Activated CD4-positive, alpha-beta T cell treated with anti-CD3 and anti-CD28 coated beads for 4 hours (primary cell): ENCODE measurements at regions not wholly inside any gene's neighbourhood (a gene's known extent, or its start where the extent isn't known, plus 50 kb on each side); places are given as distances from the start of the nearest gene placed in this dataset.

Source experiments
- DNase-seq, 2 donors: peaks; one replicate each; pipeline ENCODE4 v3.0.0-alpha.2; 2020

DNA sequence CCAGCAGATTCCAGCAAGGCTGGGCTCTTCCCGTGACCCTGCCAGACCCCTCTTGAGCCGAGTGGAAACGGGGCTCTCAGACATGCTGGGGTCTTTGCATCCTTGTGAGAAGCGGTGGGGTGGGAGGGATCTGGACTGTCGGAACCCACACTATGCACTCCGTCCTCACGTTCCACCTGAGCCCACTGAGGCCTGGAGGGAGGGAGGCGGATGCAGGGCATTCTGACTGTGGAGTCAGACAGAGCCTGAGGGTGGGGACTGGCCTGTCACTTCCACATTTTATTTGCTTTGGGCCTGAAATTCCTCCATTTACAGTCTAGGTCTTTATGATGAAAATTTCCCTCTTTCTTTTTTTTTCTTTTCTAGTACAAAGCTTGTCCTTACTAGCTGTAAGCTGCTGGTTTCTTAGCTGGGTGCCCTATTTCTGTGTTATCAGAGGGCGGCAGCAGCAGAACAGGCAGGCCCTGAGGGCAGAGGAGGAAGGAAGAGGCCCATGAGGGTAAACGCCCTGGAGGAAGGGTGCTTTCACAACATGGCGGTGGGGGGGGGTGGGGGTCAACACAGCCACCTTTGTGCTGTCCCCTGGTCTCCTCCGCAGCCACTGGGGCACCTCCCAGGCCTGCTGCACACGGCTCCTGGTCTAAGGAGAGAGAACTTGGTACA lies 373.5 kb upstream of the MYT1L start:
- no peak for DNase-seq

DNA sequence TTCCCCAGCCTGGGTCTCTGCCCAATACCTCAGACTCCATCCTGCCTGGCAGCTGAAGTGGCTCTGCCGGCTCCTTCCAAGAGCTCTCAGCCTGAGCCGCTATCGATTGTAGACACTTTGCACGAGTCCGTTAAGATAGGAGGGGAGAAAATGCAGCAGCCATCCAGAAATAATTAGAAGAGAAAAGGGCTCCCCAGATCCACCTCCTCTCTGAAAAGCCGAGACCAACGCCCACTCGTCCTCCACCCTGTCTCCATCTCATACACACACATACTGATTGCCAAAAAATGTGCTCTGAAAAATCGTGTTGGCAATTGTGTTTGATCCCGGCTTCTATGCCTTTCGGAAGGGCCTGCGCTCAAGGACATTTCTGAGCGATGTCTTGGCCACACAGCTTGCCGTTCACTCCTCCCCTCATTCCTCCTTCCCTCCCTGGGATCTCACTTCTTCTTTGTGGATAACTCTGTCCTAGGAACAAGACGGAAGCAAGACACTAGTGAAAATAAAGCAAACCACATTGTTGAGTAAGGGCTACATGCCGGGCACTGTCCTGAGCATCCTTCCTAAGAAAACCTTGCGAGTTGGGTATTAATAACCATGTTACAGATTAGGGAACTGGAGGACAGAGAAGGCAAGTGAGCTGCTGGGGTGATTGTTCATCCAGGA lies 372.8 kb upstream of the MYT1L start:
- no peak for DNase-seq

DNA sequence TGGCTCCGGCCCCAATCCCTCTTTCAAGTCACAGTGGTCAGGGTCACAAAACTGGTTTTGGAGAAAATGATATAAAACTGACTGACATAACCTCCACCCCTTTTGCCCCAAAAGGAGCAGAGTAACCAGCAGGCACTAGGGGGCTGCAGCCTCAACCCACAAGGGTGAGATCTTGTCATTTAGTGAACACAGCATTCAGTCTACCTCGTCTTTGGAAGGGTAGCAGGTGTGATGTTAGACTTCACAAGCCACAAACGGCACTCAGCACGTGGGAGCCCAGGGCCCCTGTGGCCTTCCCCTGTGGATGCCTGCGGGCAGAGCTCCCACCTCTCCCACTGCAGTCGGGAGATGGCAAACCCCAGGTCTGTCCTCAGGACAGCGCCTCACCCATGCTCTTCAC lies 372.1 kb upstream of the MYT1L start:
- DNase-seq, result no peak

DNA sequence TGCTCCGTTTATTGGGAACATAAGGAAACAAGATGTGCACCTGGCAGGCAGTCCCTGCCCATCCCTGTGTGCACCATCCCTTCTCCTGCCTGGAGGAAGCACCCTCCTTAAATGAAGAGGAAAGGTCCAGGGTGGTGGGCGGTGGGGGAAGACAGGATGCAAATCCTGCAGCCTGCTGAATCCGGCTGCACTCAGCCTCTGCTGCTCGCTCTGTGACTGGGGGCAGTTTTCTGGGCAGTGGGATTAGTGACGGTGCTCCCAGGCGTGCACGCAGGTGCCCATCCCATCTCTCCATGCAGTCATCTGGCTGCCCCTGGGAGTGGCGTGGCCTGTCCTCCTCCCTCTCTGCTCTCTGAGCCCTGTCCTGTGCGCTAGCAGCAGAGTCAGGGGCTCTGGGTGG lies 371.3 kb upstream of the MYT1L start:
- DNase-seq, result no peak

DNA sequence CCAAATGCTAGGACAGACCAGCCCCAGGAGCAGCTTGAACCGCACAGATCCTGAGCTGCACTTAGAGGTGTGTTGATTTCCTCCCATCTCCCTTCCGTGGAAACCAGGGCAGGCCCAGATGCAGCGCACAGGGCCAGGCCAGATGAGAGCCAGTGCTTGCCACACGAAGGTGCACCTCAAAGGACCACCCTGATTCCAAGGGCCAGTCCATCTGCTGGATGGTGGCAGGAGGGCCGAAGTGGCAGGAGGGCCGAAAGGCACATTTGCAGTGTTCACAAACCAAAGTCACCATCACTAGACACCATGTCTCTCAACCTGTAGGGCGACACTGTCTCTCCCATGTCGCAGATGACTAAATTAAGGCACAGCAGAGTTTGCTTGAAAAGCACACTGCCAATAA lies 370.7 kb upstream of the MYT1L start:
- DNase-seq, result no peak

DNA sequence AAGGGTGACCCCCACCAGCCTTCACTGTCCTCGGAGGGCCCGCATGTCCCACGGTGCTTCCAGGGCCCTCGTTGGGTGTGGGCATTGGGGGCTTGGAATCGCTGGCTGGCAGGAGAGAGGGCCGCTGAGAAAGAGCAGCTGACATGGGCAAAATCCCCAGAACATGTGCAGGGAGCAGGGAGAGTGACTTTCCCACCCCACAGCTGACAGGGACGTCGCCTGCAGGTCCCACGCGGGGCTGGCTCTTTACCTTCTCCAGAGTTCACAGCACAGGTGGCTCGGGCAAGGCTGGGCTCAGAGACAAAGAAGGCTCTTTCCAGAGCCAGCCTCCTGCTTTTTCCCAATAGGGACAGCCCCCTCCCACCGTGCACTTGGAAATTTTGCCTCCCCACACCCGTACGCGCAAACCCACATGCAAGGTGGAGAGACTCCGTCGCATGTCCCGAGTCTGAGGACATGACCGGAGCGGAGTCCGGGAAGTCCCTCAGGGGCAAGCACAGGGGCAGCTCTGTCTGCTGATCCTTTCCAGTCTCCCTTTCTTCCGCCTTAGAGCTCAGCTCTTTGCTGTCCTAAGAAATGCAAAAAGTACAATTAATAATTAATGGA lies 370.2 kb upstream of the MYT1L start:
- no peak for DNase-seq

DNA sequence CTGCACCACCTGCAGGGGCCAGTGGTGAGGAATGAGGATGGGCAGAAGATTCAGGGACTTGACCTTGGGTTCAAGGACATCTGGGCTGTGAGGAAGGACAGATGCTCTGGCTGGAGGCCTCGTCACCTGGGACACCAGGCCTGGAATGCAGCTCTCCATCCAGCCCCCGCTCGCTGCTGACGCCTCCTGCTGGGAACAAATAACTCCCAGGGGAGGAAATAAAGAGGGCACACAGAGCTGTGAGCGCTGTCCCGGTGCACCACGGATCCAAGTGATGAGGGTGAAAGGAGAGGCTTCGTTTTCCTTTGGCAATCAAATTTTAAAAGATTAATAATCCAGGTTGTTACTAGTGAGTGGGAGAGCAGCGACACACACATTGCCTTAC lies 368.0 kb upstream of the MYT1L start:
- DNase-seq, result no peak

DNA sequence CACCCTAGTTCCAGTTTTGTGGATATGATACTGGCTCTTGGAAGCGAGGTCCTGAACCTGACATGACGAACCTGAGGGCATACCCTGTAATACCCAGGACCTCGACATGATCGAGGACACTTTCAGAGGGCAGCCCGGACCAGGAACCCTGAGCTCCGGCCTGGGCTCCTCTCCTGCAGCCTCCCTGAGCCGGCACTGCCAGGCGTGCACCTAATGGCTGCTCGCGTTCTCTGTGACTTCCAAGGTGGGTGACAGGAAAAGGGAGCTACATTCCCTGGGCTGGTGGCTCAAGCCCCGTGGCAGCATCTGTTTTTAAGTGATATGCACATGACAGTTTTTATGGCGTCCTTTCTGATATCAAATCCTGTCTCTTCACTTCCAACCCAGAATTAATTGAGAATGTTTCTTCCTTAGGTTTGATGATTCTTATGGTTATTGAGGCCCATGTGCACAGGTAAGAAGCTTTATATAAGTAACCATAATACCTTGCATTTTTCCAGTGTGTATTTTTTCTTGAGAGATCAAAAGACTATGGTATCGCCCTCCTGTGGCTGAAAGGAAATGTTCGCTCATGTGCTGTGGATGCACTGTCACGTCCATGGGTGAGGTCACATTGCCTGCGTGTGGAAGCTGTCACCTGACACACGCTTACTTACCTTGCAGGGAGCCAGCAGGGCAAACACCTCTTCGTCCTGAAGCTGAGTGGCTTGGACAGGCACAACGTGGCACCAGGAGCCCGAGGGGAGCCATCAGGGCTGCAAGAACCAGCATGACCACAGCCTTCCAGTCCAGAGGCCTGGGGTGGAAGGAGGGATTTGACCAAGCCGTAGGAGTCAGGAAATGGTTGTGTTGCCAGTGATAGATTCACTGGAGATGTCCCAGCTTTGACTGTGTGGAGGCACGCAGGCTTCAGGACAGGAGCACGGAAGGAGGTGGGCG lies 367.4 kb upstream of the MYT1L start:
- DNase-seq, result no peak

DNA sequence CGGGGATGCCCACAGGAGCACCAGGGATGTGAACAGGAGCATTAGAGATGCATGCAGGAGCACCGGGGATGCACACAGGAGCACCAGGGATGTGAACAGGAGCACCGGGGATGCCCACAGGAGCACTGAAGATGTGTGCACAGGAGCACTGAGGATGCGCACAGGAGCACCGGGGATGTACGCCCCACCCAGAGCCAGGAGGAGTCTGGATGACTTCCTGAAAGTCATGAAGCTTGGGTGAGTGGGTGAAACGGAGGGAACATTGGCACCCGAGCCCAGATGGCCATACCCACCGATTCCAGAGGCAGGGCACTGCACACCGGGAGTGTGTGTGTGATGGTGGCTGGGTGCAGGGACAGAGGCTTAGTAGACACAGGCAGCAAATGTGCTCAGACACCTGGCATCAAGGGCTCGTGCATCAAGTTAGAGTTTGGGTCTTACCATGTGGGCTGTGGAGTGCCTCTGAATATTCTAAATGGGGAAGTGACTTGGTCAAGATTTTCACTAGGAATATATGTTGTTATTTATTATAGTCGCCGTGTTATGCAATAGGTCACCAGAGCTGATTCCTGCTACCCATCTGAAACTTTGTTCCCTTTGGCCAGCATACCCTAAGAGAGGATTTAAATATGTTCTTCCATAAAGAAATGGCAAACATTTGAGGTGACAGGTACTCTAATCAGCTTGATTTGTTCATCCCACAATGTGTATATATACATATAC lies 365.8 kb upstream of the MYT1L start:
- DNase-seq, result no peak

DNA sequence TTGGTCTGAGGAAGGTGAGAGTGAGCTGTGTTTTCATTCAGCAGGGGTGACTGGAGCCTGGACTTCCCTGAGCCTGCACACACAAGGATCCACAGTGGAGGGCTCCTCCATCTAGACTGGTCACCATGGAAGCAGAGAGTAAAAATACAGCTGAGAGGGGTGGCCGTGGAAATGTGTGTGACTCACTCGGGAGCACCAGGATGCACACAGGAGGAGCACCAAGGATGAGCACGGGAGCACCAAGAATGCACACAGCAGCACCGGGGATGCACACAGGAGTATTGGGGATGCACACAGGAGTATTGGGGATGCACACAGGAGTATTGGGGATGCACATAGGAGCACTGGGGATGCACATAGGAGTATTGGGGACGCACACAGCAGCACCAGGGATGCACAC lies 365.2 kb upstream of the MYT1L start:
- no peak for DNase-seq

DNA sequence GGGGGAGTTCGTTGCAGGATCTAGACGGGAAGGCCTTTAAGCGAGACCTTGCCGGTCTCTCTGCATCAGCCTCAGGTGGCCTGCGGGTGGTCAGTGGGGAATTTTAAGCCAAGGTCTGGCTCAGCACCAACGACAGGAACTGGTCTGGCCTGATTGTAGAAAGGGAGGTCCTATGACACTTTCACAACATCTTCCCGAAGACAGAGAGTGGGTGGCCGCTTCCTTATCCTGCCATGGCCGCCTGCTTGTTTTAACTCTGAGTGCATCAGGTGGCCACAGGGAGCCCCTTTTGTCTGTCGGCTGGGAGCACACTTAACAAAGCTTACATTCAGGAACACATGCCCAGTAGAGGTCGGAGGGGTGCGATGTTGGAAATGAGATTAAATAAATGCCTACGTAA lies 363.7 kb upstream of the MYT1L start:
- DNase-seq, result no peak

DNA sequence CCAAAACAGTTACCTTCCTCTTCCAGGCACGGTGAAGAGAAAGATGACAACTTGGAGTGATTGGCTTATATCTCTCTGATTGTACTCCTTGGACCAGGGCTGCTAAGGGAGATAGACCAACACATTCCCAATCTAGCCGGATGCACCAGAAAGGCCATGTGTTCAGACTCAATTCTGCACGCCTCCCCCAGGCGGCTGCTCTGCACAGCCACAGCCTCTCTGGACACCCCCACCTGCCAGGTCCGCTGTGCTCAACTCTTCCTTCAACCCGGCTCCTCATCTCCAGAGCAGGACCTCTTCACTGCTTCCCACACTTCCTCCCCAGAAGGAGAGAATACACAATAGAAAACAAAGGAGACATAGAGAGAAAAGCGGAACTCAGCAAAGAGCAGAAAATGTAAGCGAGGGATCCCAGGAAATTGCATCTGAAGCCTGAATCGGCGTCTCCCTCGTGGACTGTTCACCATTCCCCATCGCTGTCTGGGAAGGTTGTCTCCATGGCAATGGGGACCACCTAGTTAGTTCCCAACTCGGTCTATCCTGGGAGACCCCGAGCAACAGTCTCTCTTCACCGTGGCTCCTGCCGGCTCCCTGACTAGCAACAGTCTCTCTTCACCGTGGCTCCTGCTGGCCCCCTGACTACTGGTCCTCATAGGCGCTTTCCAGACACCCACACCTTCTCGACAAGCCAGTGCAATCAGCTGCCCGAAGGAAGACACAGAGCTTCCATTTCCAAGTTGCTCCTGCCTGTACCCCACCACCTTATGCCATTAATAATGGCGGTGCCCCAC lies 361.7 kb upstream of the MYT1L start:
- DNase-seq, result no peak

DNA sequence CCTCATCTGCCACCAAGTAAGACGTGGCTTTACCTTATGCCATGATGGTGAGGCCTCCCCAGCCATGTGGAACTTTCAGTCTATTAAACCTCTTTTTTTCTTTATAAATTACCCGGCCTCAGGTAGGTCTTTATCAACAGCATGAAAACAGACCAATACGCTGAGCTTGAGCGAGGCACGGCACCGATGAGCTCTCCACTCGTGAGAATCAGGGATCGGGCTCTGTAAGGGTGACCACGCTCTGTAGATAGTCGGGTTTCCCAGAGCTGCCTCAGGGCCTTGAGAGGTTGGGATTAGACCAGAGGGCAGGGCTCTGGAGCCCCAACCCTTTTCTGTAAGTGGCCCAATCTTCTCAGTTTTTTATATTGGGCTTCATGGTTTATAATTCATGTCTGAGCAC lies 360.3 kb upstream of the MYT1L start:
- no peak for DNase-seq

DNA sequence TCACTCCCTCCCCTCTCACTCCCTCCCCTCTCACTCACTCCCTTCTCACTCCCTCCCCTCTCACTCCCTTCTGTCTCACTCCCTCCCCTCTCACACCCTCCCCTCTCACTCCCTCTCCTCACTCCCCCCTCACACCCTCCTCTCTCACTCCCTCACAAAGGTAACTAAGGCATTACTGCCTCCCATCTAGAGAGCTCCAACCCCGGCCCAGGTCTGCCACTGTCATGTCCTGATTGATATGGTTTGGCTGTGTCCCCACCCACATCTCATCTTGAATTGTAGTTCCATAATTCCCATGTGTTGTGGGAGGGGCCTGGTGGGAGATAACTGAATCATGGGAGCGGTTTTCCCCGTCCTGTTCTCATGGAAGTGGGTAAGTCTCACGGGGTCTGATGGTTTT lies 359.9 kb upstream of the MYT1L start:
- no peak for DNase-seq

DNA sequence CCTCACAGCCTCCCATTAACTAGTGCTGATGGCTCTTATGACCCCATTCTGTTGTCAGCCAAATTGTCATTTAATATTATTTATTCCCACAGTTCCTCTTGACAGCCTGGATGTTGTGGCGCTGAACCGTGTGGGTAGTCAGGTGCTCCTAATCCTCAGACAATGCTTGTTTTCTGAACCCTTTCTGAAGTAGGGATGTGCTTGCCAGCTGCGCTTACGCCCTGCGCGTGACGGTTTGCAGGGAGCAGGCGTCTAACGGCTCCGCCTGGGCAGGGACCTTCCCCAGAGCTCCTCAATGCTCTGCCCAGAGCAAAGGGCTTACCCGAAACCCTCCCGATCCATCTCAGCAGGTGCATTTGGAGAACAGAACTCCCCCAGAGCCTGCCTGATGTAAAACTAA lies 358.2 kb upstream of the MYT1L start:
- DNase-seq, result no peak

DNA sequence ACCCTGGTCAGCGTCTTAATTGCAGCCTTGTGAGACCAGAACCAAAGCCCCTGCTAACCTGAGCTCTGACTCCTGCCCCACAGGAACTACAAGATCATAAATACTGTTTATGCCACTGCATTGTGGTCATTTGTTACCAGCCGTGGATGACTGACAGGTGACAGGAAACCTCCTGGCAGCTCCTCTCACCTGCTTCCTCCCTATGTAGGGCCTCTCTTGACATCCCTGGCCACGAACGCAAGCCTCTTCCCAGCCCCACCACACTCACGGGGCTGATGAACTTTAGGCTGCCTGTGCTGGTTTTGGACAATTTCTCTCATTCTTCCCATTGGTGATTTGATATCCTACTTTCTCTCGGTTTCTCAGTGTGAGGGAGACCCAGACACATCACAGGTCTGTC lies 357.2 kb upstream of the MYT1L start:
- DNase-seq, result no peak

DNA sequence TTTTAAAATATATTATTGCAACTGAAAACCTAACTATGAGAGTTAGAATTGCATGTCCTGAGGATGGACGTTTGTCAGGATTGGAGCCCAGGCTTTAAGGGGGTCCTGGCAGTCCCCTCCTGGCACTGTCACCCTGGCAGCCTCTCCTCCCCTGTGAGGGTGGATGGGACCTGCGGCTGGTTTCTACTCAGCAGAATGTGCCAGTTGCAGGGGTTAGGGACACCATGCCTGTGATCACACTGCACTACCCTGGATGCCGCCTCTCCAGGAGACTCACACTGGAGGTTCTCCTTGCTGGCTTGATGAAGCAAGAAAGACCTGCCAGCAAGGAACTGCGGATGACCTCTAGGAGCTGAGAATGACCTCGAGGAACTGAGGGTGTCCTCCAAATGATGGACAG lies 356.7 kb upstream of the MYT1L start:
- no peak for DNase-seq

DNA sequence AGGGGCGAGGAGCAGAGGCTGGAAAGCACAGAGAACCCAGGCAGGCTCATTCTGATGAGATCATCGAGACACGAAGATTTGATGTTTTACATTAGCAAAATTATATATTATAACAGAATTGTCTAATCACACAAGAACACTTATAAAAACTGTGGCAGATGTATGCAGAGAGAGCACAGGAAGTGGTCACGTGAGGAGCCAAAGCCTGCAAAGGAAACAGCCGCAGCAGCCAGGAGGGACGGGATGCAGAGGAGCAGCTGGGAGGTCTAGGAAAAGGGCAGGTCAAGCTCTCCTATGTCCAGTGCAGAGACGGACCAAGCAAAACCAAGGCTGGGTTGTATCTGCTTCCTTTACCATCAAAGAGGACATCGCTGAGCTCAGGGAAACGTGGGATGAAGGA lies 355.1 kb upstream of the MYT1L start:
- DNase-seq, result no peak

DNA sequence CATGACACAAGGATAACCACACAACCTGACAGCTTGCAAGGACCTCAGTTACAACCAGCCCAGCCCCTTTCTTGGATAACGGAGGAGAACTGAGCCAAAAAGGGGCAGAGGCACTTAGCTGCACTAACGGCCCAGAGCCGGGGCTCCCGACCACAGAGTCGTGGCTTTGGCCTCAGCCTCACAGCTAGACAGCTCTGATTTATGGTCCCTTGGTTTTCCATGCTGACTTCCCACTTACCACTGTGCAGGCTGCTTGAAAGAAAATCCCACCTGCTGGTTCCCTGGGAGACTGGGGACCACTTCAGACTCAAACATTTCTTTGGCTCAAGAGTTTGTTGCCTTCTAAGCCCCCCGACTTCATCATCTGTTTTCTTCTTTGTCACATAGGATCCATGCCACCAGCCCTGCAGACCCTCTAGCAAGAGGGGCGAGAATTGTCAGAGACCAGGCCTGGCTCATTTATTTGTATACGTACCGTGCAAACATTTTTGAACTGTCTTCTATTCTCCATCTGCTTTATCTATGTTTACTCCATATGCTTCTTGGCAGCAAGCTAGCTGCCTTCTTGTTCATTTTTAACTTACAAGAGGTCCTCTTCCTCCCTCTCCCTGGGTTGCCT lies 352.6 kb upstream of the MYT1L start:
- no peak for DNase-seq

DNA sequence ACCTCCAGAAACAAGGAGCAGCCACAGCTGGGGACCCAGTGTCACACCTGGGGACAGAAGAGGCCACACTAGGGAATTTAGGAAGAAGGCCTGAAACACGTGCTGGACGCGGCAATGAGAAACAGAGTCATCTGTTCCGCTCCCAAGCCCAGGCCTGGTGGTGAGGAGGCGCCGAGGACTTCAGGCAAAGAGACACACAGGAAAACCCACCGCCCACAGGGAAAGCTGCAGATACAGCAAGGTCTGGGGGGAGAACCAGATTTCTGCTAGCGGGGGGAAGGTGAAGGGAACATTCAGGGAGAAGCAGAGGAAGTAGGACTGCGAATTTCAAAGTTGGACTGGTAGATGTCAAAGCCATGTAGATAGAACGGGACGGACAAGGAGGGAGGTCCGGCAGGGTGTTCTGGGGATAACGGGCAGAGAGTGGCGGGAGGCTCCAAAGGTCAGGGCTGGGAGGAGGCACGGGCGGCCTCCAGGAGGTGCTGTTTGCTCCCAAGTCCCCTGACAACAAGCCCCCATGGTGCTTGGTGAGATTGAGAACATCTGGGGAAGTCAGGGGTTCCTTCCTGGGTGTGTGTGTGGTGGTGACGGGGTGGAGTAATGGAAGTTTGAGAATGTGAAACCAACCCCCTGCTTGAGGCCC lies 351.7 kb upstream of the MYT1L start:
- no peak for DNase-seq

DNA sequence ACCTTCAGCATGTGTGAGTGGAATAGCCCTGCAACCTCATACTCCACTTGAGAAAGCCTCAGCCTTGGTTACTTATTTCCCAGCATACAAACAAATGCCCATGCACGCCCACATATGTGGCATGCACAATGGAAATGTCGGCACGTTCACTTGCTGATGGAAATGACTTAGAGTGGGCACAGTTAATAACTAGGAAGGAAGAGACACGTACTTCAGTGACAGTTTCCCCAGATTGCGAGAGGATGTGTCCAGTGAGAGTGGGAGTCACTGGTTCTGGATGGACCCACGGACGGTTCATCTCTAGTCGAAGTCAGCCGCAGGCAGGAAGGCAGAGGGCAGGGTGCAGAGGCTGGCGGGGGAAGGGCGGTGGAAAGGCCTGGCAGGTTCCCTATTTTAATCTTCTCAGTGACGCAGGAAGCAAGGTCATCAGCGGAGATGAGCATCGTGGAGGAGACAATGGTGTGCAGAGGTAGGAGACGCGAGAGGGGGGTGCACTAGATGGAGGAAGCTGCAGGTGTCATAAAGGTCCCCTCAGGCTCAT lies 350.7 kb upstream of the MYT1L start:
- DNase-seq, result no peak
